Keratinocyte (primary cell): ENCODE measurements at regions not wholly inside any gene's neighbourhood (a gene's known extent, or its start where the extent isn't known, plus 50 kb on each side); places are given as distances from the start of the nearest gene placed in this dataset.

Experiments used
- DNase-seq: peaks from one replicate; pipeline ENCODE4 v3.0.0-alpha.2; 2011; ENCODE audit warnings: low read depth, missing footprints, low spot score
- FAIRE-seq: peaks from 2 replicates; lab custom pipeline; 2011; peaks lifted over from hg19 to GRCh38; lab: Jason Lieb, UNC
- H2AFZ ChIP-seq: 2 replicates; pipeline ENCODE4 v1.6.0; 2012; ENCODE audit warnings: low read length, control low read depth, inconsistent platforms; ENCODE audit not compliant: control insufficient read depth
- H3K27ac ChIP-seq: 2 replicates; pipeline ENCODE4 v1.5.1; 2011; ENCODE audit warnings: low read length; ENCODE audit not compliant: control insufficient read depth, insufficient read depth
- H3K27me3 ChIP-seq: 3 replicates; pipeline ENCODE4 v1.6.0; 2011; ENCODE audit warnings: low read length; ENCODE audit not compliant: control insufficient read depth, insufficient read depth; ENCODE audit errors: extremely low read depth
- H3K36me3 ChIP-seq, 2 experiments: 2 replicates in 1 of 2; 3 replicates in 1 of 2; pipeline ENCODE4 v1.5.1; 2011; ENCODE audit warnings: low read length in 2 of 2, mild to moderate bottlenecking in 1 of 2; ENCODE audit not compliant: control insufficient read depth in 2 of 2, insufficient read depth in 2 of 2; ENCODE audit errors: extremely low read depth in 1 of 2
- H3K4me1 ChIP-seq: 3 replicates; pipeline ENCODE4 v1.5.1; 2011; ENCODE audit warnings: low read length; ENCODE audit not compliant: control insufficient read depth, insufficient read depth; ENCODE audit errors: extremely low read depth
- H3K4me2 ChIP-seq: 3 replicates; pipeline ENCODE4 v1.6.0; 2011; ENCODE audit warnings: low read depth, low read length; ENCODE audit not compliant: control insufficient read depth, insufficient read depth; ENCODE audit errors: extremely low read depth
- H3K4me3 ChIP-seq, 3 experiments: fragments of 200-600 bp in 1 of 3; sonication (generic) in 1 of 3; 2 replicates in 2 of 3; 3 replicates in 1 of 3; pipeline ENCODE4 v1.5.1; 2011 to 2016; ENCODE audit warnings: low read length in 3 of 3, mild to moderate bottlenecking in 3 of 3, control low read depth in 2 of 3, inconsistent platforms in 1 of 3, low read depth in 1 of 3, mixed read lengths in 1 of 3, mixed run types in 1 of 3, moderate library complexity in 1 of 3; ENCODE audit not compliant: control insufficient read depth in 2 of 3, insufficient read depth in 2 of 3; ENCODE audit errors: extremely low read depth in 1 of 3
- H3K79me2 ChIP-seq: 2 replicates; pipeline ENCODE4 v1.6.0; 2012; ENCODE audit warnings: low read length; ENCODE audit not compliant: control insufficient read depth, insufficient read depth
- H3K9ac ChIP-seq: 3 replicates; pipeline ENCODE4 v1.6.0; 2011; ENCODE audit warnings: low read length; ENCODE audit not compliant: control insufficient read depth, insufficient read depth; ENCODE audit errors: extremely low read depth
- H3K9me1 ChIP-seq: 3 replicates; pipeline ENCODE4 v1.6.0; 2011; ENCODE audit warnings: low read length; ENCODE audit not compliant: control insufficient read depth, insufficient read depth; ENCODE audit errors: extremely low read depth
- H3K9me3 ChIP-seq: 2 replicates; pipeline ENCODE4 v1.5.1; 2012; ENCODE audit warnings: low read depth, low read length; ENCODE audit not compliant: control insufficient read depth
- H4K20me1 ChIP-seq: 3 replicates; pipeline ENCODE4 v1.6.0; 2011; ENCODE audit warnings: low read length; ENCODE audit not compliant: control insufficient read depth, insufficient read depth; ENCODE audit errors: extremely low read depth
- EZH2 ChIP-seq: IDR thresholded peaks from one replicate; pipeline ENCODE4 v1.6.1; 2012; ENCODE audit warnings: inconsistent platforms, mild to moderate bottlenecking, low read length, moderate library complexity
- dilution Hi-C: fragments of 300-500 bp; cut with MboI; formaldehyde crosslinking; loops from one replicate; pipeline ENCODE4 v1.7.0; 2020; ENCODE audit warnings: low sequenced_read_pairs; ENCODE audit not compliant: extremely low pct_ligation_motif_present
- TF ChIP-seq, protein P1 (sequence below), 3 experiments: IDR thresholded peaks in 1 of 3; conservative IDR thresholded peaks in 1 of 3; optimal IDR thresholded peaks in 1 of 3; 2 replicates in 2 of 3; 3 replicates in 1 of 3; pipeline versions ENCODE3 to v1.5.1; 2011; ENCODE audit warnings: low read length in 3 of 3, mild to moderate bottlenecking in 3 of 3, moderate library complexity in 2 of 3, control low read depth in 1 of 3, inconsistent platforms in 1 of 3; ENCODE audit not compliant: insufficient read depth in 2 of 3; ENCODE audit errors: extremely low read depth in 1 of 3

DNA sequence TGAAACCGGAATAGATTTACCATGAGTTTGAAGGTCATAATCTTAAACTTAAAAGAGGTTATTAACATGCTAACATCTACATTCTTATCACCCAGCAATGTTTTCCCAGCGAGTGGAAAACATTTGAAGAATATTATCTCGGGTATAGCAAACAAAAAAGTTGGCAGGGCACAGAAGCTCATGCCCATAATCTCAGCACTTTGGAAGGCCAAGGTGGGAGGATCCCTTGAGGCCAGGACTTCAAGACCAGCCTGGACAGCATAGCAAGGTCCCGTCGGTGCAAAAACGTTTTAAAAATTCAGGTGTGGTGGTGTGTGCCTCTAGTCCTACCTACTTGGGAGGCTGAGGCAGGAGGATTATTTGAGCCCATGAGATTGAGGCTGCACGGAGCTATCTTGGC is 213.5 kb downstream of the MANEA start:
- TF ChIP-seq, protein P1, sequence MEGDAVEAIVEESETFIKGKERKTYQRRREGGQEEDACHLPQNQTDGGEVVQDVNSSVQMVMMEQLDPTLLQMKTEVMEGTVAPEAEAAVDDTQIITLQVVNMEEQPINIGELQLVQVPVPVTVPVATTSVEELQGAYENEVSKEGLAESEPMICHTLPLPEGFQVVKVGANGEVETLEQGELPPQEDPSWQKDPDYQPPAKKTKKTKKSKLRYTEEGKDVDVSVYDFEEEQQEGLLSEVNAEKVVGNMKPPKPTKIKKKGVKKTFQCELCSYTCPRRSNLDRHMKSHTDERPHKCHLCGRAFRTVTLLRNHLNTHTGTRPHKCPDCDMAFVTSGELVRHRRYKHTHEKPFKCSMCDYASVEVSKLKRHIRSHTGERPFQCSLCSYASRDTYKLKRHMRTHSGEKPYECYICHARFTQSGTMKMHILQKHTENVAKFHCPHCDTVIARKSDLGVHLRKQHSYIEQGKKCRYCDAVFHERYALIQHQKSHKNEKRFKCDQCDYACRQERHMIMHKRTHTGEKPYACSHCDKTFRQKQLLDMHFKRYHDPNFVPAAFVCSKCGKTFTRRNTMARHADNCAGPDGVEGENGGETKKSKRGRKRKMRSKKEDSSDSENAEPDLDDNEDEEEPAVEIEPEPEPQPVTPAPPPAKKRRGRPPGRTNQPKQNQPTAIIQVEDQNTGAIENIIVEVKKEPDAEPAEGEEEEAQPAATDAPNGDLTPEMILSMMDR (optimal IDR thresholded peaks at IDR 0.05 in 1 of 3, IDR thresholded peaks at IDR 0.05 in 1 of 3, conservative IDR thresholded peaks at IDR 0.05 in 1 of 3; ENCODE audit: extremely low read depth in 1 of 3, insufficient read depth in 2 of 3, low read length in 3 of 3): no peak
- no peak for TF ChIP-seq EZH2
- no peak overlapping the region for H2AFZ ChIP-seq
- H3K4me3 ChIP-seq: no peak overlapping the region
- H3K4me2 ChIP-seq: no peak overlapping the region
- no peaks in the 10 kb centered on the region for H3K79me2 ChIP-seq
- no peak overlapping the region for H3K27ac ChIP-seq
- no peaks in the 10 kb centered on the region for H3K9me1 ChIP-seq
- H3K9me3 ChIP-seq: no peaks in the 10 kb centered on the region
- H3K36me3 ChIP-seq: no peaks in the 10 kb centered on the region
- dilution Hi-C loops: no loop called here
- H3K4me1 ChIP-seq: no peaks in the 10 kb centered on the region
- no peaks in the 10 kb centered on the region for H3K27me3 ChIP-seq
- DNase-seq: no peak
- FAIRE-seq: no peak
- H4K20me1 ChIP-seq: no peaks in the 10 kb centered on the region
- H3K9ac ChIP-seq: no peak overlapping the region

DNA sequence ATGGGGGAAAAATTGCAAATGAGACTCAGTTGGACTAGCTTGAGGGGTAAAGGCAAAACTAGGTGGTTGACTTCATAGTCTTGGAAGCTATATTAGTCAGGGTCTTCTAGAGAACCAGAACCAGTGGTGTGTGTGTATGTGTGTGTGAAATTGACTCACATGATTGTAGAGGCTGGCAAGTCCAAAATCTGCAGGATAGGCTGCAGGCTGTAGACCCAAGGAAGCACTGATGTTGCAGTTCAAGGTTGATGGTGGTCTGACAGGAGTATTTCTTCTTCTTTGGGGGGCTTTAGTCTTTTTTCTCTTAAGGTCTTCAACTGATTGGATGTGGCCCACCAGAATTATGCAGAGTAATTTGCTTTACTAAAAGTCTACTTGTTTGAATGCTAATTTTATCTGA is 217.4 kb downstream of the MANEA start:
- no peak for FAIRE-seq
- H2AFZ ChIP-seq: no peak overlapping the region
- dilution Hi-C loops: no loop called here

More for the DNA sequence above, 217.4 kb downstream of the MANEA start:
- Histone ChIP-seq H3K9me1 (no peaks in the 10 kb centered on the region), H4K20me1 (no peaks in the 10 kb centered on the region), H3K36me3 (no peaks in the 10 kb centered on the region), H3K27ac (no peak overlapping the region), H3K4me1 (no peaks in the 10 kb centered on the region), H3K4me2 (no peak overlapping the region), H3K79me2 (no peaks in the 10 kb centered on the region), H3K27me3 (no peaks in the 10 kb centered on the region), H3K4me3 (no peak overlapping the region), H3K9me3 (no peaks in the 10 kb centered on the region), H3K9ac (no peak overlapping the region)
- no peak for TF ChIP-seq EZH2
- TF ChIP-seq, protein P1 (optimal IDR thresholded peaks at IDR 0.05 in 1 of 3, IDR thresholded peaks at IDR 0.05 in 1 of 3, conservative IDR thresholded peaks at IDR 0.05 in 1 of 3; ENCODE audit: extremely low read depth in 1 of 3, insufficient read depth in 2 of 3, low read length in 3 of 3): no peak
- no peak for DNase-seq
